HG02678 (cell line): ENCODE measurements at regions not wholly inside any gene's neighbourhood (a gene's known extent, or its start where the extent isn't known, plus 50 kb on each side); places are given as distances from the start of the nearest gene placed in this dataset.
"Not testable (repeated sequence)": the region's sequence is repeated elsewhere in the genome, so short reads cannot be mapped to it uniquely, and the experiment has no call there.

Experiments used
- ATAC-seq: cut with Tn5 transposase; IDR thresholded peaks from one replicate; pipeline ENCODE4 v1.9.1; 2021; ENCODE audit warnings: mild to moderate bottlenecking, moderate library complexity; ENCODE audit not compliant: unreplicated experiment

DNA sequence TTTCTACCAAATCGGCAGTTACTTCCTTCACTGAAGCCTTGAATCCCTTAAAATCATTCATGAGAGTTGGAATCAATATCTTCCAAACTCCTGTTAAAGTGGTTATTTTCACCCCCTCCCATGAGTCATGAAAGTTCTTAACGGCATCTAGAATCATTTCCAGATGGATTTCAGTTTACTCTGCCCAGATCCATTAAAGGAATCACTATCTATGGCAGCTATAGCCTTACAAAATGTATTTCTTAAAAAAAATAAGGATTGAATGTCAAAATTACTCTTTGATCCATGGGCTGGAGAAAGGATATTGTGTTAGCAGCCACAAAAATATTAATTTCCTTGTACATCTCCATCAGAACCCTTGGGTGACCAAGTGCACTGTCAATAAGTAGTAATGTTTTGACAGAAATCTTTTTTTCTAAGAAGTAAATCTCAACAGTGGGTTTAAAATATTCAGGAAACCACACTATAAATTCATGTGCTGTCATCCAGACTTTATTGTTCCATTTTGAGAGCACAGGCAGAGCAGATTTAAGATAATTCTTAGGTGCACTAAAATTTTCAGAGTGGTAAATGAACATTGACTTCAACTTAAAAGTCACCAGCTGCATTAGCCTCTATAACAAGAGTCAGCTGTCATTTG lies 767.7 kb downstream of the DTWD2 start:
- no peak for ATAC-seq

DNA sequence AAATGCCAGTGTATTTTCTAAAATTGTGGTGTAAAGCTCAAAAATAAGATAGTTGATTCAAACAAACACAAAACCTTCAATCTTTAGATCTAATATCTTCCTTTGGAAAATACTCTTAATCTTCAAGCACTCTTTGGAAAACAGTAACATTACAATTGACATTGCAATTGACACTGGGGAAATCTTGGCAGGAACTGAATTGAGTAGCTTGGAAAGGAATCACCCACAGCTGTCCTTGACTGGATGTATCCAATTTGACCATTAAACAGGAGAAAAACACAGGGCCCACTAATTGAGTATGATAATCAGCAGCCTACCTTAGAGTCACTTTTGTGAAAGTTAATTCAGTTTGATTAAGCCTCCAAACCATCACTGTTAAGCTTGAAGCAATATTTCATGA lies 776.7 kb downstream of the DTWD2 start:
- ATAC-seq: no peak

DNA sequence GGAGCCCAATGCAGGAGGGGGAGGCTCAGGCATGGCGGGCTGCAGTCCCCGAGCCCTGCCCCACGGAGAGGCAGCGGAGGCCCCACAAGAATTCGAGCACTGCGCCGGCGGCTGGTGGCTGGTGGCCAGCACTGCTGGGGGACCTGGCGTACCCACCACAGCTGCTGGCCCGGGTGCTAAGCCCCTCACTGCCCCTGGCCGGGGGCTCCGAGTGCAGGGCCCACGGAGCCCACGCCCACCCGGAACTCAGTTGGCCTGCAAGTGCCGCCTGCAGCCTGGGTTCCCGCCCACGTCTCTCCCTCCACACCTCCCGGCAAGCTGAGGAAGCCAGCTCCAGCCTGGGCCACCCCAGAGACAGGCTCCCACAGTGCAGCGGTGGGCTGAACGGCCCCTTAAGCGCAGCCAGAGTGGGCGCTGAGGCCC lies 780.3 kb downstream of the DTWD2 start:
- ATAC-seq: no peak

DNA sequence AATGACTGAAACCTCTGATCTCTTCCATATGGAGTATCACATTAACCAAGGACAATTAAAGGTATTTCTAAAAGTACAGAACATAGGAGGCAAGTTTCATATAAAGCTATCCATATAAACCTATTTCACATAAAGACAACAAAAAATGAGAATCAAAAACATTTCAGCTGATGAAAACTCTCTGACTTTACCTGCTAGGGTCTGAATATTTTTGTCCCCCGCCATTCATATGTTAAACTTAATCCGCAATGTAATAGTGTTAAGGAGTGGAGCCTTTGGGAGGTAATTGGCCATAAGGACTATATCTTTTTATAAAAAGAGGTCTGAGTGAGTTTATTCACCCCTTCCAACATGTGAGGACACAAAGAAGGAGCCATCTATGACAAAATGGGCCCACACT lies 788.5 kb downstream of the DTWD2 start:
- ATAC-seq: no peak

DNA sequence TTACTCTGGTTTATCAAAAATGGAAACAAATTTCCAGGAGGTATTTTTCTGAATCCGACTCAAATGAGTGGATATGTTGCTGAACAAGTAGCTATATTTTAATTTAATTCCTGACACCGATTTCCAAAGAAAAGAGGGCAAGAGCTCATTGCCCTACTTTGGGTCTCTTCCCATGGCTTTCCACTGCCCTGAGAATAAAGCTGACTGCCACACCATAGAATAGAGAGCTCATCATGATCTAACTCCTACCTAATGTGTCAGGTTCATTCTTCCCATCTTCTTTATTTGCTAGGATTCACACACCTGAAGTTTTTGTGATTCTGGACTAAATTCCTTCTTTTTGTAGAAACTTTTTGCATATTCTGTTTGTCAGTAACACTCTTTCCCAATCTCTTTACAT lies 792.1 kb downstream of the DTWD2 start:
- no peak for ATAC-seq

DNA sequence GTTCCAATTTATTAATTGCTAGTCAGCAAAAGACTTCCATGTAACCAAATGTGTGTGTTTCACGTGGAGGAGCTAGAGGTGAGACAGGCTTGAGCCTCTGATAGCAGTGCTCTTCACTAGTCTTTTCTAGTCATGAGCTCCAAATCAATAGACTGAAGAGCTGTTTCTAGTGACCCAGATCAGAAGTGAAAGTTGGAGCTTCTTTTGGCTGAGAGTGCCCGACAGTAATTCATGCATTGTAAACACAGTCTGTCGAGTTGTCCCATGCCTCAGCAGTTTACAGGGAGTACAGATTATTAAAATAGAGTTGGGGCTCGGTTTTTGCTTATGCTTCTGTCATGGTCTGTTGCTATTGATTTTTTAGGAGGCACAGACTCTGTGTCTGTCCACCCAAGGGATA lies 793.1 kb downstream of the DTWD2 start:
- no peak for ATAC-seq

DNA sequence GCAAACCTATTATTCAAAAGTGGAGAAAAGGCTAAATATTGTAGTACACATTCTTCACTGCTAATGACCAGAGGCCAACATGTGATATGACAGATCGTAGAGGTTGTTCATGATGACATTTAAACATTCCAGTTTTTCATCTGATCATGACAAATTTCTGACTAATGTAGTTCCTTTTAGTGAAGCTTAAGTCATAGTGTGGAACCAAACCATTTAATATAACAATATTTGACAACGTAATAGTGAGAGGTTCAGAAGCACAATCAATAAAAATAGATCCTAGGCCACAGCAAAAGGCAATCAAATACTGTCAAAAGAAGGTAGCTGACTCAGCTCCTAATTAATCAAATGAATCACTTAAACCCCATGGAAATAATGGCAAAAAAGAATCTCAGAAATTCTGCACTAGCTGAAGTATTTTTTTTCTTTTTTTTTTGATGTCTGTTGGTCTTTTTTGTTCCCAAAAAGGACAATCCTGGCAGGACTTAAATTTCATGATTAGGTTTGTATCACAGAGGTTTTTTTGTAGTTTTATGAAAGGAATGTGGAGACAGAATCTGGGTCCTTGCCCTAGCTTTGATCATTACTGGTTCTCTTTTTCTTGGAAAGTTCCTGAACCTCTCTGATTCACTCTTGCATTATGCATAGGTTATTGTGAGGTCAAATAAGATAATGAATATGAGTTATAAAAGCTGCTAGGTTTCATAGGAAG lies 795.0 kb downstream of the DTWD2 start:
- no peak for ATAC-seq

DNA sequence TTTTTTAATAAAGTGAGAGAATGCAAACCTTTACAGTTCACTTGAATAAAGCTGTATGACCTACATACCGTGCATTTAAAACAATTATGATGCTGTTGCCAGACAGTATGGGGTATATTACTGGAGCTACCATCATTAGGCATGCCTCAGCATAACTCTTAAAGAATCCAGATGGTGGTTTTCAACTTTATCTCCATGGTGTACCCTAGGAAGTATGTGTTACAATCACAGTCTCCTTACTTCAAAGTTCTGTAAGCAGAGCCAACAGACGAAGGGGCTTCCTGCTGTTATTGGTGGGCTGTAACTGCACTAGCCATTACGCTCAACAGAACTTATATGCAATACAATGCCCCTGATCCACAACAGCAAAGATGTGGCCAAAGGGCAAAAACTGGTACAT lies 803.3 kb downstream of the DTWD2 start:
- ATAC-seq: no peak

DNA sequence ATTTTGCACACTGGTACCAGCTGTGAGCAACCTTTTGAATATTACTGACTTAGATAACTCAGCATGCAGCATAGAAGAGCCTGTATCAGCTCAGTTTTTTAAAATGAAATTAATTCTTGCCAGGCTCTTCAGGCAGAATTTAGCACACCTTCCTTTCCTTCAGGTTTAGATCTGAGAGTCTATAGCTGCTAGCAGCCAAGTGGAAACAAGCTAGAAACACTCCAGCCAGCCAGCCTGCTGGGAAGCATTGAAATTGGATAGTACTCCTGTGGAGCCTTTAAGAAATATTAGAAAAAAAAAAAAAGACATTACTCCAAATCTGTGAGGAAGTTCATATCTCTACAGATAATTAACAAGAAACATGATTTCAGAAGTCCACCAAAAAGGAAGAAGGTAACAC lies 812.2 kb downstream of the DTWD2 start:
- ATAC-seq: no peak

DNA sequence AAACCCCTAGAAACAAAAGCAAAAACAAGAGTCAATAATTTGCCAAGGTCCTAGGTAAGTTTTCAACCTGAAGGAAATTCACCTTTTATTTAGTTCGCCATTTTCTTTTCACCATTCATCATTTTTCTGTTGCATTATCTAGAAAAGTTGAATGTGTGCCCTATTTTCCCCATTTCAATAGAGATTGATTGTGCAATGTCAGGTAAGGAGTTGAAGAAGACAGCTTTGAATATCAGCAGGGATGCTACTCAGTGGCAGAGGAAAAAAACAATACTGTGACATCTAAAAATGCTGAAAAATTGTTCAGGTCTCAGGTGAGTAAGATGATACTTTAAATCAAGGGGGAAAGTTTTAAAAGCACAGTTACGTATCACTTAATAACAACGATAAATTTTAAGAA lies 813.7 kb downstream of the DTWD2 start:
- no peak for ATAC-seq

DNA sequence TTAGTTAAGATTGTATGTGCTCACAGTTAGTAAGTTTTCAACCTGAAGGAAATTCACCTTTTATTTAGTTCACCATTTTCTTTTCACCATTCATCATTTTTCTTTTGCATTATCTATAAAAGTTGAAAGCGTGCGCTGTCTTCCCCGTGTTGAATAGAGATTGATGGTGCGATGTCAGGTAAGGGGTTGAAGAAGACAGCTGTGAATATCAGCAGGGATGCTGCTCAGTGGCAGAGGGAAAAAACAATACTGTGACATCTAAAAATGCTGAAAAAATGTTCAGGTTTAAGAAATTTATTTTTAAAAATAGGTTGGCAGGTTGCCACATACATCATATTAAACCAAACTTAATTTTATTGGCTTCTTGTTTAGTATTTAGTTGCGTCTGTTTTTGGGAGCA lies 815.0 kb downstream of the DTWD2 start:
- ATAC-seq: no peak

DNA sequence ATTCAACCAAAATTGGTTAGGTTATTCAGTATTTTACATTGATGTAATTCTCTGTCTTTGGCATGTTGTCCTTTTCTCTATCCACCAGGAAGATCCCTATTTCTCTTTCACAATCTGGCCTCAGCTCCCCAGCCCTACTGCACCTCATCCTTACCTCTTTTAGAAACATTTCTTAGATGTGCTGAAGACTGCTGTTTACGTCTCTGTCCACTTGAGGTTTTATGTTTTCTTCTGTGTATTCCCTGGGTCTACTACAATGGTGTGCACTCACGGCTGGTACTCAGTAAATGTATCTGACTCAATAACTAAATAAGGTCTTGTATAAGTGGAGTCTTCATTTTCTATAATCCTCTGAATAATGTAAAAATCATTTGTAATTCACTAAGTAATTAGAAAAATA lies 822.7 kb downstream of the DTWD2 start:
- ATAC-seq: no peak

DNA sequence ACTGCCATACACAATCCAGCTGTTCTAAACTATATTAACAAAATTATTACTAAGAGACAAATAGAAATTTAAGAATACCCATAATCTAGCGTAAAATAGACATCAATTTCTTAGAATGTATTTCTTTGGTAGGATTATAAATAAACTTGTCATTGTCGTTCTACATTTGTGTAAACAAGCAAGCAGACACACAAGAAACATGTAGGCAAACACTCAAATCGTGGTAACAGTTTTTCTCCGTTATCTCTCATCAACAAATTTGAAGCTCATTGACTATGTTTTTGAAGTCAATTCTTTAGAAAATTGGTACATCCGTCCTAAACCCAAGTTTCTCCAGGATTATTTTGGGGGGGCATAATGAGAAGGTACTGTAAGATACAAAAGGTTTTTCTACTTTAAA lies 832.2 kb downstream of the DTWD2 start:
- ATAC-seq: no peak

DNA sequence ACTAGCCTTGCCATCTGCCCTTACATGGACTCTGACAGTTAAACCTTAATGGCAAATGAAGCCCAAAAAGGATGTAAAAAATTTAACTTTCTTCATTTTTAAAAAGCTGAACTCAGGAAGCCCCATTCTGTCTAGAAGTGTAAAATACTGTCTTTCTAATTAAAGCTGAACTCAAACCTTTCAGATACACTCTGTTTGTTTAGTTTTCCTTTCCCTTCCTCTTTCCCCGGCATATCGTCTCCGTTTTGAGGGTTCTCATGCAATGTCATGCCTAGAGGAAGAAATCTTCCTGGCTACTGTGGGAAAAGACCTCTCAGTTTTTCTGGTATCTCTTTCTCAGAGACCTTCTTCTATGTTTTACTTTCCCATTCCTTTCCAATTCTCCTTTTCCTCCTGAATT lies 841.5 kb downstream of the DTWD2 start:
- ATAC-seq: no peak

DNA sequence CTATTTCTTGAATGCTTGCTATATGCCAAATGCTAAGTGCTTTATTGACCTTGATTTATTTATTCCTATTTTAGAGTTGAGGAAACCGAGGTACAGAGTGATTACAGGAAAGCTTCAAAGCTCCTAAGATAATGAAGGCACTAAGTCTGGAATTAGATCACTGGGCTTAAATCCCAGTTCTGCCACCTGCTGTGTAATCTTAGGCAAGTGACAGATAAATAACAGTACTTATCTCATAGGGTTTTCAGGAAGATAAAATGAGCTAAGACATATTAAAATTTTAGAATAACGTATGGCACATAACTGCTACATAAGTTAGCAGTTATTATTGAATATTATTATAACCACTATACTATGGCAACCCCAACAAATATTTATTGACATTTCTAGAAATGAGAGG lies 843.8 kb downstream of the DTWD2 start:
- ATAC-seq: no peak

DNA sequence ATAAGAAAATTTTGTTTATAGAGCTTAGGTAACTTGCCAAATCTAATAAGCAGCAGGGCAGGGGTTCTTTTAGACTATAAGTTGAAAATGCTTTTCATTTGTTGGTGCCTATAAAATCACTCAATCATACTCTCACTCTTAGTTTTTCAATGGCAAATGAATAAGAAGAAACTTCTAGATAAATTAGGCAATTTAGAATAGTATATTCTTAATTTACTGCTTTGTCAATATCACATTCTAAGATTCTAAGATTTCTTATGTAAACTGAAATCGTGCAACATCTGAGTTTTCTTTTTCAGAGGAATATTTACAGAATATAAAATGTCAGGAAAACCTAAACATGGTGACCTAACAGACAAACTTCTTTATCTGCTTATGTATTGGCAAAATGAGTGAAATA lies 849.0 kb downstream of the DTWD2 start:
- no peak for ATAC-seq

DNA sequence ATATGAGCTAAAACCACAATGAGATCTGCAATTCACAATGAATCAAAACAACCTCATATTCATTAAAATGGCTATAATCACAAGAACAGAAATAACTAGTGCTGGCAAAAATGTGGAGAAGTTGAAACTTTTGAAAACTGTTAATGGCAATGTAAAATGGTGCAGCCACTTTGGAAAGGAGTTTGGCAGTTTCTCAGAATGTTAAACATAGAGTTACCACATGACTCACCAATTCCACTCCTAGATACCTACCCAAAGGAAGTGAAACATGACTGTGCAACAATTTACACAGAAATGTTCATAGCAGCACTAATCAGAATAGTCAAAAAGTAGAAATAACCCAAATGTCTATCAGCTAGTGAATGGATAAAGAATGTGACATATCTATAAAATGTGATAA lies 862.2 kb downstream of the DTWD2 start:
- no peak for ATAC-seq

DNA sequence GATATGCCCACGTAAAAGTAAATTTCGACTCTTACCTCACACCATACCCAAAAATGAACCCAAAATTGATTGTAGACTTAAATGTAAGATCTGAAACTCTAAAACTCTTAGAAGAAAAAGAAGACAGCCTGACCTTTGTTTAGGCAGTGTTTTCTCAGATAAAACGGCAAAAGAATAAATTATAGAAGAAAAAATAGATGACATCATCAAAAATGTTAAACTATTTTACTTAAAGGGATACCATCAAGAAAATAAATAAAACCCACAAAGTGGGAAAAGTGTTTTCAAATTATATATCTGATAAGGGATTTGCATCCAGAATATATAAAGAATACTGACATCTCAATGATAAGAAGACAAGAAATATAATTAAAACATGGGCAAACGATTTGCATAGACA lies 862.7 kb downstream of the DTWD2 start:
- ATAC-seq: no peak

DNA sequence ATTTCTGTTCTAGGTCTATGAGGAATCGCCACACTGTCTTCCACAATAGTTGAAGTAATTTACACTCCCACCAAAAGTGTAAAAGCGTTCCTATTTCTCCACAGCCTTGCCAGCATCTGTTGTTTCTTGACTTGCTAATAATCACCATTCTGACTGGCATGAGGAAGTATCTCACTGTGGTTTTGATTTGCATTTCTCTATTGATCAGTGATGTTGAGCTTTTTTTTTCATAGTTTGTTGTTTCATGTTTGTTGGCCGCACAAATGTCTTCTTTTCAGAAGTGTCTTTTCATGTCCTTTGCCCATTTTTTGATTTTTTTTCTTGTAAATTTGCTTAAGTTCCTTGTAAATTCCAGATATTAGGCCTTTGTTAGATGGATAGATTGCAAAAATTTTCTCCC lies 867.1 kb downstream of the DTWD2 start:
- ATAC-seq: no peak

DNA sequence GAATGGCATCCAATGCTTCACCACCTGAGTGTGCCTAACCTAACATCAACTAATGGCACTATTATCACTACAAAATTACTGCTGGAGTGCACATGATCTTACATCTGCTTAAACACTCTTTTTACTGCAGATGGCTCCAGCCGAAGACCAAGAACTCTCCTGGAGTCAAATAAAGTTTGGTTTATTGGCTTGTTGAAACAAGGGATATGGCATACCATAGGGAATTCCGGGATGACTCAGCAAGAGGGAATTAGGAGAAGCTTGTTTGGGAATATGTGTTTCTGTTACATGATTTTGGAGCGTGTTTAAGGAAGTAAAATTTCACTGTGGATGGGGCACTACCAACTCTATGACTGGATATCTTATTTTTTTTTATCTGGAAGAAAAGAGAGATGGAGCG lies 872.6 kb downstream of the DTWD2 start:
- ATAC-seq: no peak

DNA sequence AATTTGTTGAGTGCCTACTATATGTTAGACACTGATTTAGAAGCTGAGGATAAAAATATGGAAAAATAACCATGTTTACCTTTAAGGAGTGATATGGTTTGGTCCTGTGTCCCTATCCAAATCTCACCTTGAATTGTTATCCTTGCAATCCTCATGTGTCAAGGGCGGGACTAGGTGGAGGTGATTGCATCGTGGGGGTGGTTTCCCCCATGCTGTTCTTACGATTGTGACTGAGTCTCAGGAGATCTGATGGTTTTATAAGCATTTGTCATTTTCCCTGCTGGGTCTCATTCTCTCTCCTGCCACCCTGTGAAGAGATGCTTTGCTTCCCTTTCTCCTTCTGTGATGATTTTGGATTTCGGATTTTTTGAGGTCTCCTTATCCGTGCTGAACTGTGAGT lies 876.4 kb downstream of the DTWD2 start:
- no peak for ATAC-seq

DNA sequence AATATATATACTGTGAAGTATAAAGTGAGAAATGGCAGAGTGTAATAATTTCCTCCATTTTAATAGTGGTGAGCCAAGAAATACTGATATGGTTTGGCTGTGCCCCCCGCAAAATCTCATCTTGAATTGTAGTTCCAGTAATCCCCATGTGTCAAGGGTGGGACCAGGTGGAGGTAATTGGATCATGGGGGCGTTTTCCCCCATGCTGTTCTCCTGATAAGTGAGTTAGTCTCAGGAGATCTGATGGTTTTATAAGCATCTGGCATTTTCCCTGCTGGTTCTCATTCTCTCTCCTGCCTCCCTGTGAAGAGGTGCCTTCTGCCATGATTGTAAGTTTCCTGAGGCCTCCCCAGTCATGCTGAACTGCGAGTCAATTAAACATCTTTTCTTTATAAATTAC lies 881.1 kb downstream of the DTWD2 start:
- not testable (repeated sequence) for ATAC-seq

DNA sequence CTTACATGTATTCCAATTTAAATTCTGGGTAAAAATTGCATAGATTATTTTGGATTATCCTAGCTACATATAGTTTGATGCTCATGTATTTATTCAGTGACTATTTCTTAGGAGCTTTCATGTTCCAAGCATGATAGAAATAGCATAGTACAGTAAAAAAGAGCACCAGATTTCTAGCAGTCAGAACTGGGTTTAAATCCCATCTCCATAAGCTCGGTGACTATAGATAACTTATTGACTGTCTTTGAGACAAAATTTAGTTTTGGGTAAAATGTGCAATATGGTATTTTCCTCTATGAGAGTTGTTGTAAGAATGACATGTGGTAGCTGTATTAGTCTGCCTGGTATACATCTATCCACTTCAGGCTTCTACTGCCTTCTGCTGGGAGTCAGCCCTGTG lies 889.6 kb downstream of the DTWD2 start:
- no peak for ATAC-seq
